ENCODE measurements at regions not wholly inside any gene's neighbourhood (a gene's known extent, or its start where the extent isn't known, plus 50 kb on each side); places are given as distances from the start of the nearest gene placed in this dataset.
A peak's percentile ranks its signal among the peaks of the same experiment; 100 is the strongest.

GRCh38 chr6:14051355-14051754, 66.2 kb upstream of the CD83 start:
- FAIRE-seq, result no peak
- TF ChIP-seq, protein P1, sequence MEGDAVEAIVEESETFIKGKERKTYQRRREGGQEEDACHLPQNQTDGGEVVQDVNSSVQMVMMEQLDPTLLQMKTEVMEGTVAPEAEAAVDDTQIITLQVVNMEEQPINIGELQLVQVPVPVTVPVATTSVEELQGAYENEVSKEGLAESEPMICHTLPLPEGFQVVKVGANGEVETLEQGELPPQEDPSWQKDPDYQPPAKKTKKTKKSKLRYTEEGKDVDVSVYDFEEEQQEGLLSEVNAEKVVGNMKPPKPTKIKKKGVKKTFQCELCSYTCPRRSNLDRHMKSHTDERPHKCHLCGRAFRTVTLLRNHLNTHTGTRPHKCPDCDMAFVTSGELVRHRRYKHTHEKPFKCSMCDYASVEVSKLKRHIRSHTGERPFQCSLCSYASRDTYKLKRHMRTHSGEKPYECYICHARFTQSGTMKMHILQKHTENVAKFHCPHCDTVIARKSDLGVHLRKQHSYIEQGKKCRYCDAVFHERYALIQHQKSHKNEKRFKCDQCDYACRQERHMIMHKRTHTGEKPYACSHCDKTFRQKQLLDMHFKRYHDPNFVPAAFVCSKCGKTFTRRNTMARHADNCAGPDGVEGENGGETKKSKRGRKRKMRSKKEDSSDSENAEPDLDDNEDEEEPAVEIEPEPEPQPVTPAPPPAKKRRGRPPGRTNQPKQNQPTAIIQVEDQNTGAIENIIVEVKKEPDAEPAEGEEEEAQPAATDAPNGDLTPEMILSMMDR (IDR thresholded peaks at IDR 0.05; ENCODE audit: insufficient read depth, low read length, severe bottlenecking), result no peak
- Histone ChIP-seq H3K27me3 (ENCODE audit: control insufficient read depth, insufficient read depth, low read length) (no peaks in the 10 kb centered on the region), H3K4me3 (ENCODE audit: low read depth, low read length) (no peak overlapping the region), H3K36me3 (ENCODE audit: control insufficient read depth, insufficient read depth, low read length) (no peaks in the 10 kb centered on the region)
- DNase-seq (ENCODE audit: low read depth), result no peak

GRCh38 chr6:14053811-14054210, 63.8 kb upstream of the CD83 start:
- TF ChIP-seq, protein P1 (IDR thresholded peaks at IDR 0.05; ENCODE audit: insufficient read depth, low read length, severe bottlenecking), result no peak
- Histone ChIP-seq H3K4me3 (ENCODE audit: low read depth, low read length) (no peak overlapping the region), H3K36me3 (ENCODE audit: control insufficient read depth, insufficient read depth, low read length) (no peaks in the 10 kb centered on the region), H3K27me3 (ENCODE audit: control insufficient read depth, insufficient read depth, low read length) (no peaks in the 10 kb centered on the region)
- peak; percentile 93 for DNase-seq (ENCODE audit: low read depth)
- FAIRE-seq, result no peak

DNA sequence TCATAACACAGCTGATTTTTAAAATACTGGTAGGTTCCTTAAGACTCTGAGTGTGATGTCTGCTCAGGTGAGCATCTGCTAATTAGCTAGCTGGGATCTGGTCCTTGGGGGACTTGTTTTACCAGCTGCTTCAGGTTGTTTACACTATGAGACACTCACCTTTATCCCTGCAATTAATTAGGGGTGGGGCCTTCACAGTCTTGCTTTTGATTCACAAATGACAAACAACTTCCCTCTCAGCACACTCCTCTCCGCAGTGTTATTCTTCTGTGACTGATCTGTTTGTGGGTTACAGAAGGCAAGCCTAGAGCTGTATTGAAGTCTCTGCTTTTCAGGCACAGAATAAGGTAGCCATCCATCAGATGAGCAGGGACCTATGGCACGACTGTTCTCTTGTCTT, 62.0 kb upstream of the CD83 start:
- TF ChIP-seq, protein P1 (IDR thresholded peaks at IDR 0.05; ENCODE audit: insufficient read depth, low read length, severe bottlenecking), result no peak
- Histone ChIP-seq H3K4me3 (ENCODE audit: low read depth, low read length) (no peak overlapping the region), H3K36me3 (ENCODE audit: control insufficient read depth, insufficient read depth, low read length) (no peaks in the 10 kb centered on the region), H3K27me3 (ENCODE audit: control insufficient read depth, insufficient read depth, low read length) (no peaks in the 10 kb centered on the region)
- FAIRE-seq, result no peak
- peak; percentile 69 for DNase-seq (ENCODE audit: low read depth)

- DNase-seq (ENCODE audit: low read depth), result no peak
- FAIRE-seq, result no peak
- TF ChIP-seq, protein P1 (IDR thresholded peaks at IDR 0.05; ENCODE audit: insufficient read depth, low read length, severe bottlenecking), result no peak
- Histone ChIP-seq H3K4me3 (ENCODE audit: low read depth, low read length) (no peak overlapping the region), H3K27me3 (ENCODE audit: control insufficient read depth, insufficient read depth, low read length) (no peaks in the 10 kb centered on the region), H3K36me3 (ENCODE audit: control insufficient read depth, insufficient read depth, low read length) (no peaks in the 10 kb centered on the region)
Observed at GRCh38 chr6:14058029-14058695, 59.4 kb upstream of the CD83 start.

DNA sequence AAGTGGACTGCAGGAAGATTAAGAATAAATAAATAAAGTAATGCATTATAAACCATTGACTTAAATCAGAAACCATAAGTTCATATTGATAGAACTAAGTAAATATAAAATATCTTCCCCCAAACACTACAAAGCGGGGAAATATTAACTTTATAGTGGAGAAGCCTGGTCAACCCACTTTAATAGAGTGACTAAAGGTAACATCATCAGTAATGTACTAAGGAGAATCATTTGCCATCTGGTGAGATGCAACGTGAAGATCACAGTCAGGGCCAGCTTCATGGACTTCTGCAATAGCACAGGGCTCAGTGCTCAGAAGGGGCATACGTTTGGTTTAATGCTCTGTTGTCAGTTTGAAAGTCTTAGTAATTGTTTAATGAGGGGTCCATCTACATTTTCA, 58.8 kb upstream of the CD83 start:
- no peak for DNase-seq (ENCODE audit: low read depth)
- TF ChIP-seq, protein P1 (IDR thresholded peaks at IDR 0.05; ENCODE audit: insufficient read depth, low read length, severe bottlenecking), result no peak
- Histone ChIP-seq H3K4me3 (ENCODE audit: low read depth, low read length) (no peak overlapping the region), H3K36me3 (ENCODE audit: control insufficient read depth, insufficient read depth, low read length) (no peaks in the 10 kb centered on the region), H3K27me3 (ENCODE audit: control insufficient read depth, insufficient read depth, low read length) (no peaks in the 10 kb centered on the region)
- no peak for FAIRE-seq

Measured in bronchial epithelial cell (primary cell).